ENCODE measurements at regions not wholly inside any gene's neighbourhood (a gene's known extent, or its start where the extent isn't known, plus 50 kb on each side); places are given as distances from the start of the nearest gene placed in this dataset.
A peak's percentile ranks its signal among the peaks of the same experiment; 100 is the strongest.

GRCh38 chr1:84759756-84760155, 69.5 kb upstream of the SSX2IP start:
- no peak for DNase-seq

GRCh38 chr1:84758968-84759491, 68.8 kb upstream of the SSX2IP start:
- no peak for DNase-seq

- DNase-seq, result no peak
Observed at GRCh38 chr1:84758476-84758875, 68.2 kb upstream of the SSX2IP start.

GRCh38 chr1:84757301-84757700, 67.0 kb upstream of the SSX2IP start:
- DNase-seq, result no peak

- DNase-seq, result no peak
Observed at GRCh38 chr1:84756455-84757082, 66.3 kb upstream of the SSX2IP start.

- DNase-seq, result no peak
Observed at GRCh38 chr1:84756001-84756400, 65.7 kb upstream of the SSX2IP start.

GRCh38 chr1:84755216-84755615, 65.0 kb upstream of the SSX2IP start:
- no peak for DNase-seq

- no peak for DNase-seq
Observed at GRCh38 chr1:84754386-84754703, 64.1 kb upstream of the SSX2IP start.

GRCh38 chr1:84753516-84754385, 63.5 kb upstream of the SSX2IP start:
- peak; percentile 69 for DNase-seq

GRCh38 chr1:84750110-84750730, 60.0 kb upstream of the SSX2IP start:
- DNase-seq, result no peak

GRCh38 chr1:84749427-84749826, 59.2 kb upstream of the SSX2IP start:
- DNase-seq, result no peak

GRCh38 chr1:84748364-84748763, 58.1 kb upstream of the SSX2IP start:
- DNase-seq, result no peak

- DNase-seq, result no peak
Observed at GRCh38 chr1:84745857-84746256, 55.6 kb upstream of the SSX2IP start.

GRCh38 chr1:84743896-84744295, 53.6 kb upstream of the SSX2IP start:
- no peak for DNase-seq

- no peak for DNase-seq
Observed at GRCh38 chr1:84742653-84743052, 52.4 kb upstream of the SSX2IP start.

GRCh38 chr1:84740050-84740714, 49.9 kb upstream of the SSX2IP start:
- no peak for DNase-seq

Data from kidney glomerular epithelial cell (primary cell).